Smooth muscle cell (in vitro differentiated cells): ENCODE measurements at regions not wholly inside any gene's neighbourhood (a gene's known extent, or its start where the extent isn't known, plus 50 kb on each side); places are given as distances from the start of the nearest gene placed in this dataset.

Experiments used
- DNase-seq: peaks from one replicate; lab custom pipeline; 2025; ENCODE audit not compliant: unreplicated experiment; lab: John Stamatoyannopoulos, UW
- H2AFZ ChIP-seq: fragments of 200-600 bp; sonication (generic); 2 replicates; pipeline ENCODE4 v1.6.0; 2016; ENCODE audit warnings: antibody characterized with exemption, low read depth, mild to moderate bottlenecking
- H3F3A ChIP-seq: fragments of 200-600 bp; sonication (generic); 2 replicates; pipeline ENCODE4 v1.6.0; 2017; ENCODE audit warnings: antibody characterized with exemption, low read depth
- H3K27ac ChIP-seq: fragments of 200-600 bp; sonication (generic); 2 replicates; pipeline ENCODE4 v1.5.1; 2016; ENCODE audit warnings: low read depth, mild to moderate bottlenecking
- H3K27me3 ChIP-seq: fragments of 200-600 bp; sonication (generic); 2 replicates; pipeline ENCODE4 v1.6.1; 2016; ENCODE audit warnings: low read depth, mild to moderate bottlenecking
- H3K36me3 ChIP-seq: fragments of 200-600 bp; sonication (generic); 2 replicates; pipeline ENCODE4 v1.5.1; 2016; ENCODE audit warnings: low read depth
- H3K4me1 ChIP-seq: fragments of 200-600 bp; sonication (generic); 2 replicates; pipeline ENCODE4 v1.5.1; 2016; ENCODE audit warnings: low read depth
- H3K4me2 ChIP-seq: fragments of 200-600 bp; sonication (generic); 2 replicates; pipeline ENCODE4 v1.6.0; 2016; ENCODE audit warnings: mild to moderate bottlenecking
- H3K4me3 ChIP-seq: fragments of 200-600 bp; sonication (generic); 2 replicates; pipeline ENCODE4 v1.5.1; 2016; ENCODE audit warnings: mild to moderate bottlenecking
- H3K79me2 ChIP-seq: fragments of 200-600 bp; sonication (generic); 2 replicates; pipeline ENCODE4 v1.6.0; 2016; ENCODE audit warnings: low read depth, mild to moderate bottlenecking
- H3K9ac ChIP-seq: fragments of 200-600 bp; sonication (generic); 2 replicates; pipeline ENCODE4 v1.6.0; 2016; ENCODE audit warnings: low read depth
- H3K9me3 ChIP-seq: fragments of 200-600 bp; sonication (generic); replicated peaks from 2 replicates; pipeline ENCODE4 v1.5.1; 2016; ENCODE audit warnings: low read depth
- H4K20me1 ChIP-seq: fragments of 200-600 bp; sonication (generic); 2 replicates; pipeline ENCODE4 v1.6.0; 2016; ENCODE audit warnings: low read depth
- WGBS: methylation state at CpG from one replicate; pipeline ENCODE4 v1.1.7; 2016; ENCODE audit warnings: low lambda C conversion rate; 5-methylcytosine and 5-hydroxymethylcytosine counted together
- TF ChIP-seq, protein P1 (sequence below): fragments of 200-600 bp; sonication (generic); IDR thresholded peaks from 2 replicates; pipeline ENCODE4 v1.5.1; 2017; ENCODE audit warnings: borderline replicate concordance, mild to moderate bottlenecking, antibody characterized with exemption; ENCODE audit not compliant: insufficient read depth, poor library complexity, severe bottlenecking

- H3K9me3 ChIP-seq: no peaks in the 10 kb centered on the region
- H3K27me3 ChIP-seq: no peaks in the 10 kb centered on the region
- H4K20me1 ChIP-seq: no peaks in the 10 kb centered on the region
Measured at GRCh38 chr3:157868946-157869345, 237.3 kb downstream of the SHOX2 start.

DNA sequence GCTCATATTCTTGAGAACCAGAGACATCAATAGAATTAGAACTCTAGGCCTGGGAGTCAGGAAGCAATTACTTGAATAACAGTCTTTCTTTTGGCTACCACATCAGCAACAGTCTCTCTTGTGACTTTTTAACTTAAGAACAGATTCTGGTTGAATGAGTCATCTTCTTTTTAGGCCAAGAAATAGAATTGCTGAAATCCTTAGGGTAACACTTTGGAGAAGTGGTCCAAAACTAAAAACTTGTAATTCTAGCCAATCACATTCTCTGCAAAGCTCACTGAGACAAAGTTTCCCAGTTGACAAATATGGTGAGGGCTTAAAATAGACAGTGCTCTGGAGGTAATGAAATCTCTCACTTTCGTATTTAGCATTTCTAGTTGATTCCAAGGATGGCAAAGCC, 238.0 kb downstream of the SHOX2 start:
- 82% methylated on average over 1 of the region's 1 CpG for WGBS
- H3K9ac ChIP-seq: no peak overlapping the region
- H4K20me1 ChIP-seq: no peaks in the 10 kb centered on the region
- no peaks in the 10 kb centered on the region for H3F3A ChIP-seq
- no peaks in the 10 kb centered on the region for H3K79me2 ChIP-seq
- no peak overlapping the region for H2AFZ ChIP-seq
- no peaks in the 10 kb centered on the region for H3K4me1 ChIP-seq
- H3K36me3 ChIP-seq: no peaks in the 10 kb centered on the region
- TF ChIP-seq, protein P1, sequence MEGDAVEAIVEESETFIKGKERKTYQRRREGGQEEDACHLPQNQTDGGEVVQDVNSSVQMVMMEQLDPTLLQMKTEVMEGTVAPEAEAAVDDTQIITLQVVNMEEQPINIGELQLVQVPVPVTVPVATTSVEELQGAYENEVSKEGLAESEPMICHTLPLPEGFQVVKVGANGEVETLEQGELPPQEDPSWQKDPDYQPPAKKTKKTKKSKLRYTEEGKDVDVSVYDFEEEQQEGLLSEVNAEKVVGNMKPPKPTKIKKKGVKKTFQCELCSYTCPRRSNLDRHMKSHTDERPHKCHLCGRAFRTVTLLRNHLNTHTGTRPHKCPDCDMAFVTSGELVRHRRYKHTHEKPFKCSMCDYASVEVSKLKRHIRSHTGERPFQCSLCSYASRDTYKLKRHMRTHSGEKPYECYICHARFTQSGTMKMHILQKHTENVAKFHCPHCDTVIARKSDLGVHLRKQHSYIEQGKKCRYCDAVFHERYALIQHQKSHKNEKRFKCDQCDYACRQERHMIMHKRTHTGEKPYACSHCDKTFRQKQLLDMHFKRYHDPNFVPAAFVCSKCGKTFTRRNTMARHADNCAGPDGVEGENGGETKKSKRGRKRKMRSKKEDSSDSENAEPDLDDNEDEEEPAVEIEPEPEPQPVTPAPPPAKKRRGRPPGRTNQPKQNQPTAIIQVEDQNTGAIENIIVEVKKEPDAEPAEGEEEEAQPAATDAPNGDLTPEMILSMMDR: no peak
- H3K27ac ChIP-seq: no peak overlapping the region
- no peaks in the 10 kb centered on the region for H3K27me3 ChIP-seq
- no peak overlapping the region for H3K4me3 ChIP-seq
- no peak for DNase-seq
- no peaks in the 10 kb centered on the region for H3K9me3 ChIP-seq
- H3K4me2 ChIP-seq: no peak overlapping the region

More at GRCh38 chr3:157868946-157869345, 237.3 kb downstream of the SHOX2 start:
- no peaks in the 10 kb centered on the region for H3K36me3 ChIP-seq
- no peak overlapping the region for H3K27ac ChIP-seq
- no peaks in the 10 kb centered on the region for H3K79me2 ChIP-seq
- DNase-seq: no peak
- TF ChIP-seq, protein P1: no peak
- 71% methylated on average over 2 of the region's 2 CpGs for WGBS
- H3K4me1 ChIP-seq: no peaks in the 10 kb centered on the region
- H3K4me3 ChIP-seq: no peak overlapping the region
- no peak overlapping the region for H3K4me2 ChIP-seq
- H2AFZ ChIP-seq: no peak overlapping the region
- no peaks in the 10 kb centered on the region for H3F3A ChIP-seq
- H3K9ac ChIP-seq: no peak overlapping the region

DNA sequence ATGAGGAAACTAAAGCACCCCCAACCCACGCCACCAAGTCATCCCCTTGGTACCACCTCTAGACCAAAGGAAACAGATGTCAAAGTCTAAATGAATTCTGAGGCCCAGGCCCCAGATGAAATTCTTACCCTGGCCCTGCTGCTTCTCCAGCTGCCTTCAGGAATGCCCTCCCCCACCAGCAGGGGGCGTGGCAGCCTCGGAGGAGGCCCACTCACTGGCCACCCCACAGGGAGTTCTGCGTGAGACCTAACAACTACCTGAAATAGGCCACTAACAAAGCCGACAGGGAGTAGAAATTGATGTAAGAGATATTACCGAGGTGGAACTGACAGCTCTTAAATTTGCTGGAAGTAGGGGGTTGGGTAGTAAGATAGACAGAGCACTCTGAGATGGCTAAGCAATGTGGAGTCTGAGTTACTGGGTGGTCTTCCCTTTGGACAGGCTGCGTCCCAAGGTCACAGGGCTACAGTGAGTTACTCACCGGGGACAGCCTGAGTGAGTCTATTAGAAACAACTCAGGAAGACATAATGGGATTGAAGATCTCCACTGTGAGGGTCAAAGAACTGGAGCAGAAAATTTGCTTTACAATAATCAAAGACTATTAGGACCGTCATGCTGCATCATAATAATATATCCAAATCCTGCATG, 240.7 kb downstream of the SHOX2 start:
- Histone ChIP-seq H3F3A (no peaks in the 10 kb centered on the region), H2AFZ (no peak overlapping the region), H3K4me3 (no peak overlapping the region), H4K20me1 (no peaks in the 10 kb centered on the region), H3K27ac (no peak overlapping the region), H3K4me1 (no peaks in the 10 kb centered on the region), H3K79me2 (no peaks in the 10 kb centered on the region), H3K4me2 (no peak overlapping the region), H3K36me3 (no peaks in the 10 kb centered on the region), H3K9ac (no peak overlapping the region), H3K27me3 (no peaks in the 10 kb centered on the region), H3K9me3 (no peaks in the 10 kb centered on the region)
- no peak for DNase-seq
- TF ChIP-seq, protein P1: peak; percentile 37
- WGBS: 44% methylated on average over 9 of the region's 9 CpGs
